G401.6 (cell line): ENCODE measurements at regions not wholly inside any gene's neighbourhood (a gene's known extent, or its start where the extent isn't known, plus 50 kb on each side); places are given as distances from the start of the nearest gene placed in this dataset.

ENCODE experiments used
- FAIRE-seq: peaks from 2 replicates; lab custom pipeline; 2012; peaks lifted over from hg19 to GRCh38; lab: Jason Lieb, UNC

GRCh38 chr20:11411765-11412164 lies 505.9 kb upstream of the BTBD3 start:
- FAIRE-seq: no peak

- no peak for FAIRE-seq
Observed at GRCh38 chr20:11426948-11427347, 490.7 kb upstream of the BTBD3 start.

- FAIRE-seq: no peak
Observed at GRCh38 chr20:11429168-11429567, 488.5 kb upstream of the BTBD3 start.

- FAIRE-seq: no peak
Observed at GRCh38 chr20:11429889-11430519, 487.7 kb upstream of the BTBD3 start.

GRCh38 chr20:11430652-11431051 lies 487.0 kb upstream of the BTBD3 start:
- no peak for FAIRE-seq

- FAIRE-seq: no peak
Observed at GRCh38 chr20:11431621-11432020, 486.1 kb upstream of the BTBD3 start.

- FAIRE-seq: no peak
Observed at GRCh38 chr20:11432407-11432806, 485.3 kb upstream of the BTBD3 start.

GRCh38 chr20:11436113-11436905 lies 481.4 kb upstream of the BTBD3 start:
- FAIRE-seq: no peak

GRCh38 chr20:11437090-11437489 lies 480.6 kb upstream of the BTBD3 start:
- no peak for FAIRE-seq

GRCh38 chr20:11437611-11438380 lies 479.9 kb upstream of the BTBD3 start:
- FAIRE-seq: no peak

- FAIRE-seq: no peak
Observed at GRCh38 chr20:11438412-11438811, 479.3 kb upstream of the BTBD3 start.

GRCh38 chr20:11443382-11444119 lies 474.1 kb upstream of the BTBD3 start:
- FAIRE-seq: no peak

GRCh38 chr20:11445161-11445560 lies 472.5 kb upstream of the BTBD3 start:
- no peak for FAIRE-seq

- no peak for FAIRE-seq
Observed at GRCh38 chr20:11445891-11446290, 471.8 kb upstream of the BTBD3 start.

GRCh38 chr20:11447371-11448100 lies 470.2 kb upstream of the BTBD3 start:
- FAIRE-seq: no peak

- FAIRE-seq: no peak
Observed at GRCh38 chr20:11448554-11448953, 469.1 kb upstream of the BTBD3 start.

- no peak for FAIRE-seq
Observed at GRCh38 chr20:11451793-11452291, 465.9 kb upstream of the BTBD3 start.

- no peak for FAIRE-seq
Observed at GRCh38 chr20:11452326-11452725, 465.4 kb upstream of the BTBD3 start.

GRCh38 chr20:11453430-11453829 lies 464.3 kb upstream of the BTBD3 start:
- FAIRE-seq: no peak

- FAIRE-seq: no peak
Observed at GRCh38 chr20:11454966-11455799, 462.5 kb upstream of the BTBD3 start.

- FAIRE-seq: no peak
Observed at GRCh38 chr20:11457488-11457887, 460.2 kb upstream of the BTBD3 start.
